HG02588 (cell line): ENCODE measurements at regions not wholly inside any gene's neighbourhood (a gene's known extent, or its start where the extent isn't known, plus 50 kb on each side); places are given as distances from the start of the nearest gene placed in this dataset.

ENCODE experiments used
- ATAC-seq: cut with Tn5 transposase; IDR thresholded peaks from one replicate; pipeline ENCODE4 v1.9.1; 2021; ENCODE audit warnings: mild to moderate bottlenecking, moderate library complexity; ENCODE audit not compliant: unreplicated experiment

DNA sequence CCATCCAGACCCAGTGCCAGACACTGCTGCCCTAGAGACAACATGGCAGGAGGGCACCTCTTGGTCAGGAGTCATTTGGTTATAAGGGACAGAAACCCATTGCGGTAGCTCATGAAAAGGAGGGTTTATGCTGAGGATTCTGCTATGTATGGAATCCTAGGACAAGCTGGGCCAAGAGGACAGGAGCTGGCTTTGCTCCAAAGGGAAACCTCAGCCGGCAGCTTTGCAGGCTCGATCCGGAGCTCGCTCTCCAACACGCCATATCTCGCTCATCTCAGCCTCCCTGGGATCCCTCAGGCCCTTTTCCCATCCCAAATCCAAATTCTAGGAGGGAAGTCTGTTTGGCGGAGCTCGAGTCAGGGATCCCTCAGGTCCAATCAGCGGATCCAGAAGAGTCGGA, 345.7 kb downstream of the GLRX3 start:
- no peak for ATAC-seq

DNA sequence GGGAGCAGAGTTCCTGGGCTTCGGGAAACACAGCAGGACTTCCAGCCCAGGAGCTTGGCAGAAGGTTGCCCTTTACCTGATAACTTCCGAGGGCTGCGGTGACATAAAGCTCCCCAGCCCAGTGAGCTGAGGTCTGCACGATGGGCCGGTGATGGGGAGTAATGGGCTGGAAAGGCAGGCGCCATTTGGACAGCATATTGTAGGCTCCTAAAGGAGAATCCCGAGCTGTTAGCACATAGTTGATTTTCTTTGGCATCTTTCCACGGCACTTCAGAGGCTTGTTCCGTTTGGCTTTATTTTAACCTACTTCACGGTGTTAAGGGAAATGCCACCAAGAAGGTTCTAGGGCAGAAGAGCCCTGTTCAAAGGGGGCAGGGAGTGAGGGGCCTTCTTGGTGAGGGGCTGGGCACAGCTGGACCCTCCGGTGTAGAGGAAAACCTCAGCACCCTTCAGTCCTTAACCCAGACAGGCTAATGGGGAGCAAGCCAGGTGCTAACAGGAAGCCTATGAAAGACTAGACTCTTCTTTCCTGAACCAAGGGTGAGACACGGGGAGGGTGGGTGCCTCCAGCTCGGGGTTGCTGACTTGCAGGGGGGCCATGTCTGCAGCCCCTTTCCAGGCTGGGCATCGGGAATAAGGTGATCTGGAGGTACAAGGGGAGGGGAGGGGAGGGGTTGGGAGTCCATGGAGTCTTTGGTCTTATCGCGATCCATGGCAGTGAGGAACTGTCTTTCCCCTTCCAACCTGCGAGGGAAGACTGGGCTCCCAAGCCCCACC, 347.7 kb downstream of the GLRX3 start:
- no peak for ATAC-seq

DNA sequence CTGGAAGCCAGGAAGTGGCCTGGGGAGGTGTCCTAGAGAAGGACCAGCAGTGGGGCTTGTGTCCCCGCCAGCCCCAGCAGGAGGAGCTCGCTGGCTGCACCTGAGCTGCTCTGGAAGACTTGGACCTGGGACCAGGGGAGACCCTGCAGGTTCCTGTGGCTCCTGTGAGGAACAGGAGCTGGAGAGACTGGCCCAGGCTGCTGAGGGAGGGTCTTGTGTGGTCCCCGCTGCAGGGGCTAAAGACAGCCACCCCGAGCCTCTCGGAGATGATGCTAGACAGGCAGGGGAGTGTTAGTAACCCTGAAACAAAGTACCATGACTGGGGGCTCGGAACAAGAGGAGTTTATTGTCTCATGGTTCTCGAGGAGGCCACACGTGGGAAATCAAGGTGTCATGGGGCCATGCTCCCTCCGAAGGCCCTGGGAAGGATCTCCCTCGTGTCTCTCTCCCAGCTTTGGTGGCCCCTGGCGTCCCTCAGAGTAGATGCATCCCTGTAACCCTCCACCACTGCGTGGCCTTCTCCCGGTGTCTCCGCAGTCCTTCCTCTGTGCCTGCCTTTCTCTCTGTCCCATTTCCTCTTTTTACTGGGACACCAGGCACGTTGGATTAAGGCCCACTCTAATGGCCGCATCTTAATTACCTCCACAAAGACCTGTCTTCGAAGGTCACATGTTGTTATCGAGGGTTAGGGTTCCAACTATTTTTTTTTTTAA, 348.4 kb downstream of the GLRX3 start:
- ATAC-seq: no peak

DNA sequence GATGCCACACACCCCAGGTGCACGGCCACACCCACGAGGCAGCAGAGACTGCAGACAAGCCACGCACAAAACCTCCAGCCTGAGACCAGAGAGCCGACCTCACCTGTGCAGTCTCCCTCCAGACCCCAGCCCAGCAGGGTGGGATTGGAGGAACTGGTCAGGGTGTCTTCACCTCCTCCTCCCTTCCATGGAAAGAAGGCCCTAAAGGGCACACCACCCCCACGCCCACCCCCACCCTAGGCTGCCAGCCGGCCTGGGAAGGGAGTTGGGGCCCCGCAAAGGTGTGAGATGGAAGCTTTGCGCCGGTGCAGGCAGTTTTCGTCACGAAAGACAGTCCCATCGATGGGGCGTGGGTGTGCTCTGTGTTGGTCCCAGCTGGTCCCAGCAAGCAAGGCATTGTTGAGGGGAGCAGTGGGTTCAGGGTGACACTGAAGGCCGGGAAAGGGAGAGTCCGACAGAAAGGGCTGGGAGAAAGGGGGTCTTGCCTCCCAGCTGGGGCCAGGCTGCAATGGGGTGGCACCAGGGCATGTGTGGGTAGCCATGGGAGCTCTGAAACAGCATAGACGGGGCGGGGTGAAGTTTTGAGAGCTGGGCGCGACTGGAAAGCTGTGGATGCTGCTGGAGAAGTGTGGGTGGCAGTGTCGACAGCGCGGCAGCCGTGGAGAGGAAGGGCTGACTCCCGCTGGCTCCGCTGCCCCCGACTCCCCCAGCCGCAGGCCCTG, 349.2 kb downstream of the GLRX3 start:
- no peak for ATAC-seq

DNA sequence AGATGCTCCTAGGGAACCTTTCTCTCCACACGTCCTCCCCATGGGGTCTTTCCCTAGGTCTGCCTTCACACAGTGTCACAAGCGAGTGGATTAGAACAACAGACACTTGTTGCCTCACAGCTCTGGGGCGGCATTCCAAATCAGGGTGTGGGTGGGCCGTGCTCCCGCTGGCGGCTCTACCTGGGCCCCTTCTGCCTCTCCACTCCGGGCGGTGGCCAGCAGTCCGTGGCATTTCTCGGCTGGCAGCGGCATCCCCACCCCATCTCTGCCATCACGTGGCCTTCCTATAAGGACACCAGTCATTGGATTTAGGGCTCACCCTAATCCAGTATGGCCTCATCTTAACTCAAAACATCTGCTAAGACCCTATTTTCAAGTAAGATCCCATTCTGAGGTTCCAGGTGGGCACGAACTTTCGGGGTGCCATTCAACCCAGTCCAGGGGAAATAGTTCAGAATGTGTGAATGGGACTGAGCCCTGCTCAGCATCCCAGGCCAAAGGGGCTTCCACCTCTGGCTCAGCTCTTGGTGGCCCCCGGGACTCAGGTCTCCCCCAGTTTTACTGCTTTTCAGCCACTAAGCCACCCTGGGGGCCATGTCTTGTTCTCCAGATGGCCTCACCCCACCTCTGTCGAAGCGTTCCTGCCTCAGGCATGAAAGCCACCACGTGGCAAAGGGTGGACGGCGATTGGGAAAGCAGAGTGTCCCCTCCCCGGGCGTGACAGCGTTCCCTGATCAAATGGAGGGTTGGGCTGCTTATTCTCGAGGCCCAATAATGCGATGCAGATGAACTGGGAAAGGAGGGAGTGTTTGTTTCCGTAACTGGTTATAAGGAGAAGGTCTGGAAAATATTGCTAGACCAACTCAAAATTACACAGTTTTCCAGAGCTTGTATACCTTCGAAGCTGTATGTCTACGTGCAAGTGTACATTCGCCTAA, 350.0 kb downstream of the GLRX3 start:
- ATAC-seq: no peak

DNA sequence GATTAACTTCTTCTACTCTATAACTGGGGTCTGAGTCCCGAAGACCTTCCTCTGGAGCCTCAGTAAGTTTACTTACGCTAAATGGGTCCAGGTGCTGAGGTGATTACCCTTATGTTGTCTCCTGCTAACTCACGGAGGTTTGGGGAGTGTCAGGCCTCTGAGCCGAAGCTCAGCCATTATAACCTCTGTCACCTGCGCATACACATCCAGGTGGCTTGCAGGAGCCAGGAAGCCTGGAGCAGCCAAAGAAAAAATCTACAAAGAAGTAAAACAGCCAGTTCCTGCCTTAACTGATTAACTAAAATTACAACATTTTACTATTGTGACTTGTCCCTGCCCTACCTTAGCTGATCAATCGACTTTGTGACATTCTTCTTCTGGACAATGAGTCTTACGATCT, 350.7 kb downstream of the GLRX3 start:
- no peak for ATAC-seq

DNA sequence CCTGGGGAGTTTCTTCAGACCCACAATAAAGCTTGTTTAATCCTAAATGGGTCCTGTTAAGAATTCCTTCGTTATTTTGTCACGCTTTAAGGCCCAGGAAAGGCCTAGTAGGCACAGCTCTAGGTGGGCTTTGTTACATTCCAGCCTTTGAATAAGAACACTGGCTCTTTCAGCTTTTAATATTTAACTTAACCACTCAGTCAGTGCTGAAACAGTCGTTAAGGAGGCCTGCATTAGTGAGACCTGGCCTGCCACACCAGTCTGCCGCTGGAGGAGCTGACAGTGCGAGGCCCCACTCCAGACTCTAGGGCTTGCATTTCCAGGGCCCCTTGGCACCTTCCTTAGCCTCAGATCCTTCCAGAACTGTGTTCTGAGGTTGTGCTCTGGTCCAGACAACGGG, 351.4 kb downstream of the GLRX3 start:
- ATAC-seq: no peak

DNA sequence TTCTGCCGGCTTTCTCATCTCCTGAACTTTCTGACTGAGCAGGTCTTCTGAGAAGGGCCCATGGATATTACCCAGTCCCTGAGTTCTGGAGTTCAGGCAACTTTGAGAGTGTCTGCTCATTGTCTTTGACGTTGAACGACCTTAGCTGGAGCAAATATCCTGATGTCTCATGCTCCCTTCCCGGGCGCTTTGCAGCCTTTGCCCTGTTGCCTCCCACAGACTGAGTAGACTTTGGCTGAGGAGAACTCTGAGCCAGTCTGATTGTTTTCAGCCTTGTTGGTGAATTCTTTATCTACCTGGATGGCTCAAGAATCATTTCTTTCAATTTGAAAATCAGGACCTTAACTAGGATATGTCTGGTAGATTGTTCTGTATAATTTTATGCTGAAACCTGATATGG, 353.7 kb downstream of the GLRX3 start:
- ATAC-seq: no peak

DNA sequence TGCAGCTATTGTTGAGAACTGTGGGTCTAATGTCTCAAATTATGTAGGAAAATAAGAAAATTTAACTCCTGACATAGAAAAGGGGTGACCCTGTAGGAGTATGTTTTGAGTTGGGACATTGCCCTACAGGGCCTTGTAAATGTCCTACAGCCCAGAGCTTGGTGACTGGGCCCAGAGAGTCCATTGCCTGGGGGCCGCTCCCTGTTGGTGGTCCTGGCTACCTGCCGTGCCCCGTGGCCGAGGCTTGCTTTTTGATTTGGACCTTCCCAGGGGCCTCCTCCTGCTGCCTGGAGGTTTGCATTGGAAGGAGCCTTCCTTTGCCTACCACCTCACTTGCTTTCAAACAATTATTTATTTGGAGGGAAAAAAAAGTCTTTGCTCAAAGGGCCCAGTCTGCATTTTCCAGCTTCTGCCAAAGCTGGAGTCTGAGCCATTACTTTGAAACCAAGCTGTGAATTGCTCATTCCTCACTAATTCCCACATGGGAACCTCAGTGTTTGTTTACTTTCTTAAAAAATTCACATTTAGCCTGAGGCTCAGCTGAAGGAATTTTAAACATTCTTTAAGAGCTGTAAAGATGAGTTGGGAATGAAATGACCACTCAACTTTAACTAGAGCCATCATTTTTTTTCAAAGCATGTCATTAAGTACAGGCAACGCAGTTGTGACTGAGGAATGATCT, 355.0 kb downstream of the GLRX3 start:
- no peak for ATAC-seq

DNA sequence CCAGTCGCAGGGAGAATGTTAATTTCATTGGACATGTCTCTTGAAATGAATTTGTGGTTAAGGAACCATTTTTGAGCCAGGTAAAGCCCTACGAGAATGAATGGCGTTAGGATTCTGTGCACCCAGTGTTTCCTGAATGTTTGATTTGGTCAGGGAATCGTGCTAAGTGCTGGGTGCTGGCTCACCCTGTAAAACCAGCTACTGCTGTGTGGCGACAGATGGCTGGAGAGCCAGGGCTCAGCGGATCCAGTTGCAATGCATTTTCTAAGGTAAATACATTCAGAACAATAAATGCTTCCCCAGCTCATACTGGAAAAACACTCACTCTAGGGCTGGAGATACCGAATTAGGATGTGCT, 355.5 kb downstream of the GLRX3 start:
- no peak for ATAC-seq

DNA sequence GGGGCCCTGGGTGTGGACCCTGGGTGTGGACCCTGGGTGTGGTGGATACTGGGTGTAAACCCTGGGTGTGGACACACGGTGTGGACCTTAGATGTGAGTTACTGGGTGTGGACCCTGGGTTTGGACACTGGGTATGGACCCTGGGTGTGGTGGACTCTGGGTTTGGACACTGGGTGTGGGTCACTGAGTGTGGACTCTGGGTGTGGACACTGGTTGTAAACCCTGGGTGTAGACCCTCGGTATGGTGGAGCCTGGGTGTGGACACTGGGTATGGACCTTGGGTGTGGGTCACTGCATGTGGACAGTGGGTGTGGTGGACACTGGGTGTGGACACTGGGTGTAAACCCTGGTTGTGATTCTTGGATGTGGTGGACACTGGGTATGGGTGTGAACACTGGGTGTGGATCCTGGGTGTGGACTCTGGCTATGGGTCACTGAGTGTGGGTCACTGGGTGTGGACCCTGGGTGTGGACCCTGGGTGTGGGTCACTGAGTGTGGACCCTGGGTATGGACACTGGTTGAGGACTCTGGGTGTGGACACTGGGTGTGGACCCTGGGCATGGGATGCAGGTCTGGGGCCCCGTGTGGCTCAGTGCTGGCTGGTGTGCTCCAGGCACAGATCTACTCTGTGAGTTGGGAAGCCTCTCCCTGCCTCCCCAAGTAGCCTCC, 356.2 kb downstream of the GLRX3 start:
- no peak for ATAC-seq

DNA sequence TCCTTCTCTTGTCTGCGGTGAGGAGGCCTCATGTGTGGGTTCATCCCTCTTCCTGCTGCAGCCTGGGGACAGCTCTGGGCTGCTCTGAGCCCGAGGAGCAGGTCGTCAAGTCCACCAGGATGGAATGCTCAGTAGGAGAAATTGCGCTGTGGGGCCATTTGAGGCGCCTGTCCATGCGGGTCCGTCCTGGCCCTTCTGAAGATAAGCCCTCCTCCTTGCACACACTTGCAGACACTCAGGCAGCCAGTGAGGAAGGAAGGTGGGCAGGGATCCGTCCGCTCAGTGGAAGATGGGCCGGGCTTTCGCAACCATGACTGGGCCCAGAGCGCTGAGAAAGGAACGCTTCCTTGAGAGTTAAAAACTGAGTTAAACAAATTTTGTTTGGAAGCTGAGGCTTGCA, 356.8 kb downstream of the GLRX3 start:
- ATAC-seq: no peak

DNA sequence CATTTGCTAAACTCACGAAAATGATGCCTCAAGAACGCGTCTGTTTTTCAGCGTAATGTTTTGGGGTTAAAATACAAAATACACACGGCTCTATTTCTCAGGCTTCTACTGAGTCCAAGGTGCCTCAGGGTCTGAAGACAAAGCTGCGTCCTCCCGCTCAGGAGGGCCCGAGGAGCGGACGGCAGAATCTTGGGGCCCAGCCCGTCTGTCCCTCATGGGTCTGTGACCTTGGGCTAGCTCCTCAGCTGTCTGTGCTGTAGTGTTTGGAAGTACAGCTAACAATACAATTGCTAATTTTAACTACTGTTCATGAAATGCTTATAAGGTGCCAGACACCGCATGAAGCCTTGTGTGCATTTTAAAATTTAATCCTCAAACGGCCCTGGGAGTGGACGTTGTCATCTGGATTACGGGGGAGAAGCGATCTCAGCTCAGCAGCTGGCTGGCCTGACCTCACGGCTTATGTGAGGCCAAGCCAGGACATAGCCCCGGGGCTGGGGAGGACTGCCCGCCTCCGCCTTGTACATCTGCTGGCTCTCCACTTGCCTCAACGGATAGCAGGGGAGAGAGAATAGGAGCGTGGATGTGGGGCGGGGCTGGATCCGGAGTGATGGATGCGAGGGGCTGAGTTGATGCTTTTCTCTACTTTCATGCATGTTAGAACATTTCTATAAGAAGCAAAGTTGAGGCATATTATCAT, 357.4 kb downstream of the GLRX3 start:
- no peak for ATAC-seq

DNA sequence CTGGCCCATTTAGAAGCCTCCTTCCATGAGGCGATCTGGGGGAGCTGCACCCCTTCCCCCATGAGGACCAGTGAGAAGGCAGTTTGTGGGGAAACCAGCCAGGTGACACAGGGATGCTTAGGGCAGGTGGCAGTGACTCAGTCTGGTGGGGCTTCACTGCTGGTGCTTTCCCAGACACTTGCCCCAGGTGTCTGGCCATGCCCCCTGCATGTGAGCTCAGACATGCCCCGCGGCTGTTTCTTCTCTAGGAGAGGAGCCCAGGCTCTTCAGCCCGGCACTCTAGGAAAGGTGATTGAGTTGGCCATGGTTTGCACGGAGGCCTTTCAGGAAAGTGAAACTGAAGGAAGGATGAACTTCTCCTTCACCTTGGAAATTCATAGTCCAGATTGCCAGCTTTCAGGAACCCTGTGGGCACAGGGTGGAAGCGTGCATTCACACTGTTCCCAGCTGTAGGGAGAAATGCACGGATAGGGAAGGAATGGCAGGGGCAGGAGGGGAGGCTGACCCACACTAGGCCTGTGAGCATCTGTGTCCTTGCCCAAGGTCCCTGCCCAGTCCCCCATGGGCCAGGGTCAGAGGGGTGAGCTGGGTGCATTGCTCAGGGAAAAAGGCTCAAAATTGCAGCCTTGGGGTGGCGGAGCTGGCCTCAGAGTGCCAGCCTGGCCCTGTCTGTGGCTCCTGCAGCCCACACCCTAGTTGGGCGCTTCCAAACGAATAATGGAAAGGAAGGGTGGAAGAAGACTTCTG, 359.1 kb downstream of the GLRX3 start:
- no peak for ATAC-seq

DNA sequence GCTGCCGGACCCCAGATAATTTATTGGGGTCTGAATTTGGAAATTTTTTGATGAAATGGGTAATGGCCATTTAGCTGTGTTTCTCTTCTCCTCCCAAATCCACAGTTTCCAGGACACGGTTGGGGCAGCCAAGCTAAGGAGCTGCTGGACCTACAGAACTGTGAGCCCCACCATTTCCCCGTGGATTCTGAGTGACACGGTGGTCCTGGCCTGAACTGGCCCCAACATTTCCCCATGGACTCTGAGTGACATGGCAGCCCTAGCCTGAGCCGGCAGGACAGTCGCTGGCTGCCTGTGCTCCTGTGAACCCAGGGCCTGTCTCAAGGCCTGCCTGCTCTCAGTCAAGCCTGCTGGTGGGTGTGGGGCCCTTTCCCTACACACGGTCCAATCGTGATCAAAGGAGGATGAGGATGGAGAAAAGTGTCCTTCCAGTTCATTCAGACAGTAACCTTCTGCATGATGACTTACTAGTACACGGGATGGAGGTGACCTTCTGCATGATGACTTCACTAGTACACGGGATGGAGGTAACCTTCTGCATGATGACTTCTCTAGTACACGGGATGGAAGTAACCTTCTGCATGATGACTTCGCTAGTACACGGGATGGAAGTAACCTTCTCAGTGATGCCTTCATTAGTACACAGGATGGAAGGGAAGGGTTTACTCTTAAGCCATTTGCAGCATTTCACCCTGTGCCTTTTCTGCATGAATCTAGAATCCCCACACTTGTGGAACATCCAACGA, 359.9 kb downstream of the GLRX3 start:
- ATAC-seq: no peak

DNA sequence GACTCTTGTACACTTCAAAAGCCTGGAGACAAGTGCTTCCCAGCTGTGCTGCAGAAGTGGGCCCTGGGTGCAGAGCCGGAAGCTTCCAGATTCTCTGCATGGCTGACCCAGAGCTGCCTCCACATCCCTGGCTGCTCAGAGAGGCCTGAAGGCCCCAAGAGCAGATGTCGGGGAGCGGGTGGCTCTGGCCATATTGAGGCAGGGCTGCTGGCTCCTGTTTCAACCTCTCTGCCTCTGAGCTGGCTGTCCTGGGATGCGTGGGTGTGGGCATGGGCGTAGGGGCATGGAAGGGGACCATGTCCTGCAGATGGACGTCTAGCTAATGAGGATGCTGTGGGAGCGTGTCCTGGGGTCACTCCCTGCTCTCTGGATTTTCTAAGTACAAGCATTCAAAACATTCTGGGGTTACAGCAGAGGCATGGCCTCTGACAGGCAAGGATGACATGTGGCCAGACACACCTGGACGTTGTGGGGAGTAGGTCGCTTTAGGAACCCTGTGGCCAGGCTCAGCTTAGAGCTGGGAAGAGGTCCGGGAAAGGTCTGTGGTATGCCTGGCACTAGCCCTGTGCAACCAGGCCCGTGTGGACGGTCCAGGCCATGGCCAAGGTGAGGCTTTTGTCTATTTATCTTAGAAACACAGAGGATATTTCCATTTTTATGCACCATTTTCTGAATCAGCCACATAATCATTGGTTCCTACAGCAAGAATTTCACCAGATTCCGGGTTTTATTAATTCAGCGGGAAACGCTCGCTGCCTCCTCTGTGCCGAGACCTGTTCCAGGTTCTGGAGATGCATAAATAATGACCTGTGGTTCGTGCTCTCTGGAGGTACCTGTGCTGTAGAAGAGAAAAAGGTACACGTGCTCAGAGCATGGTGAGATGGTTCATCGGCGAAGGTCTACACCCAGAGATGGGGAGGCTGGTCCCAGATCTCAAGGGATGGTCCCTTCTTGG, 361.1 kb downstream of the GLRX3 start:
- ATAC-seq: no peak

DNA sequence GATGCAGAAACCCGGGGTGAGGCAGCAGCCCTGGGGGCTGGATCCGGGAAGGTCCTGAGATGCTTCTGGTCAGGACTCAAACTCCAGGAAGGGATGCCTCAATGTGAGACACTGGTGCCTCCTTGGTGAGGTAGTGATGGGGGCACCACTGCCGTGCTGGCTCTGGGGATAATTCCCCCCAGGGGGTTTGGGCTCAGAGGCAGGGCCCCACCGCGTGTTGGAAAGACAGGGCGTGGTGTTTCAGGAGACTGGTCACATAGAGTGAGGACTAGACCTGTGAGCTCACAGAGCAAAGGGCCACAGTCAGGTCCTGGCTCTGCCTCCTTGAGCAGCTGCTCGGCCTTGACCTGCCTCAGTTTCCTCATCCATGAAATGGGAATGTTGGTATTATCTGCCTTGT, 361.9 kb downstream of the GLRX3 start:
- no peak for ATAC-seq
